Peyer's patch (tissue), 4 donors: ENCODE measurements at regions not wholly inside any gene's neighbourhood (a gene's known extent, or its start where the extent isn't known, plus 50 kb on each side); places are given as distances from the start of the nearest gene placed in this dataset.

ENCODE experiments used
- POLR2A ChIP-seq, 2 donors: fragments of 450-650 bp; IDR thresholded peaks; one replicate each; pipeline ENCODE4 v1.5.1; 2017; ENCODE audit warnings: antibody characterized with exemption in 2 of 2, mild to moderate bottlenecking in 2 of 2, moderate library complexity in 2 of 2
- TF ChIP-seq, protein P1 (sequence below), 6 experiments: fragments of 450-650 bp in 4 of 6; fragments of 200-600 bp in 2 of 6; sonication (generic) in 1 of 6; IDR thresholded peaks; one replicate each; pipeline ENCODE4 v1.5.1; 2017 to 2019; ENCODE audit warnings: antibody characterized with exemption in 6 of 6, mild to moderate bottlenecking in 3 of 6, moderate library complexity in 1 of 6

GRCh38 chr16:18041864-18042834 is 294.4 kb downstream of the NPIPA8 start:
- TF ChIP-seq, protein P1, sequence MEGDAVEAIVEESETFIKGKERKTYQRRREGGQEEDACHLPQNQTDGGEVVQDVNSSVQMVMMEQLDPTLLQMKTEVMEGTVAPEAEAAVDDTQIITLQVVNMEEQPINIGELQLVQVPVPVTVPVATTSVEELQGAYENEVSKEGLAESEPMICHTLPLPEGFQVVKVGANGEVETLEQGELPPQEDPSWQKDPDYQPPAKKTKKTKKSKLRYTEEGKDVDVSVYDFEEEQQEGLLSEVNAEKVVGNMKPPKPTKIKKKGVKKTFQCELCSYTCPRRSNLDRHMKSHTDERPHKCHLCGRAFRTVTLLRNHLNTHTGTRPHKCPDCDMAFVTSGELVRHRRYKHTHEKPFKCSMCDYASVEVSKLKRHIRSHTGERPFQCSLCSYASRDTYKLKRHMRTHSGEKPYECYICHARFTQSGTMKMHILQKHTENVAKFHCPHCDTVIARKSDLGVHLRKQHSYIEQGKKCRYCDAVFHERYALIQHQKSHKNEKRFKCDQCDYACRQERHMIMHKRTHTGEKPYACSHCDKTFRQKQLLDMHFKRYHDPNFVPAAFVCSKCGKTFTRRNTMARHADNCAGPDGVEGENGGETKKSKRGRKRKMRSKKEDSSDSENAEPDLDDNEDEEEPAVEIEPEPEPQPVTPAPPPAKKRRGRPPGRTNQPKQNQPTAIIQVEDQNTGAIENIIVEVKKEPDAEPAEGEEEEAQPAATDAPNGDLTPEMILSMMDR (IDR thresholded peaks at IDR 0.05) = no peak
- TF ChIP-seq POLR2A (IDR thresholded peaks at IDR 0.05) = no peak
